HG02798 (cell line): ENCODE measurements at regions not wholly inside any gene's neighbourhood (a gene's known extent, or its start where the extent isn't known, plus 50 kb on each side); places are given as distances from the start of the nearest gene placed in this dataset.

ENCODE experiments used
- ATAC-seq: cut with Tn5 transposase; IDR thresholded peaks from one replicate; pipeline ENCODE4 v1.9.1; 2021; ENCODE audit warnings: mild to moderate bottlenecking; ENCODE audit not compliant: unreplicated experiment, poor library complexity

DNA sequence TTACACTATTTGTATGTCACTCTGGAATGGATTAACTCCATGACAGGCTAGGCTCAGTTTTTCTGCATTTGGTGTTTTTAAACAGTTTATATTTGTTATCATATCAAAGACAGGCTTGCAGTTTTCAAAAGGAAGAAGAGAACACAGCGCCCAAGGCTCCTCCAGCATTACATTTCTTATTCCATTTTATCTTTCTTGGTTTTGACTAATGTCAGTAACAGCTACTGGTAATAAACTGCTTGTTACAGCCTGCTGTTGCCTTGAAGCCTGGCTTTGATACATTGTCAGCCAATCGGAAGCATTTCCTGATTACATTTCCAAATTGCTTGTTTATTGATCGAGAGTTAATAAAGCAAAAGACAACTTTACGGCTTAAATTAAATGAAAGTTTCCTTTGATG lies 166.0 kb upstream of the MDFIC start:
- no peak for ATAC-seq

DNA sequence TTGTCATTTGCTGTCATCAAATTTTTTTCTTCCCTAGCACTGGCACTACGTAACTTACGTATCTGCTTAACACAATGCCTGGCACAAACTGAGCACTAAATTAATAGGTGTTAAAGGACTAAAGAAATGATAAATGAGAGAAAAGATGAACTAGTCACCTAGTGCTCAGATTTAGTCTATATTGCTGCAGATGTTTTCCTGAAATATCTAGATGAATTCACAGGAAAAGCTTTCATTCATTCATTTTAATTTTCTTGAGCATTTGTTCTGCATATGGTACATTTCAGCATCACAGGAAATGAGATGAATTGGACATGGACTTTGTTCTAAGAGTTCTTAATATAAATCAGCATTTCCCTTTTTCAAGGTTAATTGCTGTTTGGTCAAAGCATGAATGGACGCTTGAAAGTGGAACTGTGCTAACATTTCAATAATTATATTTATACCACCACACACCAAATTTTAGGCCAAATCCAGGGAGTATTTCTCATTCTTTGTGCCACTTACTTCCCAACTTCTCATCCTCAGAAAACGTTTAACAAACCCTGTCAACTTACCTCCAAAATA lies 163.2 kb upstream of the MDFIC start:
- no peak for ATAC-seq

DNA sequence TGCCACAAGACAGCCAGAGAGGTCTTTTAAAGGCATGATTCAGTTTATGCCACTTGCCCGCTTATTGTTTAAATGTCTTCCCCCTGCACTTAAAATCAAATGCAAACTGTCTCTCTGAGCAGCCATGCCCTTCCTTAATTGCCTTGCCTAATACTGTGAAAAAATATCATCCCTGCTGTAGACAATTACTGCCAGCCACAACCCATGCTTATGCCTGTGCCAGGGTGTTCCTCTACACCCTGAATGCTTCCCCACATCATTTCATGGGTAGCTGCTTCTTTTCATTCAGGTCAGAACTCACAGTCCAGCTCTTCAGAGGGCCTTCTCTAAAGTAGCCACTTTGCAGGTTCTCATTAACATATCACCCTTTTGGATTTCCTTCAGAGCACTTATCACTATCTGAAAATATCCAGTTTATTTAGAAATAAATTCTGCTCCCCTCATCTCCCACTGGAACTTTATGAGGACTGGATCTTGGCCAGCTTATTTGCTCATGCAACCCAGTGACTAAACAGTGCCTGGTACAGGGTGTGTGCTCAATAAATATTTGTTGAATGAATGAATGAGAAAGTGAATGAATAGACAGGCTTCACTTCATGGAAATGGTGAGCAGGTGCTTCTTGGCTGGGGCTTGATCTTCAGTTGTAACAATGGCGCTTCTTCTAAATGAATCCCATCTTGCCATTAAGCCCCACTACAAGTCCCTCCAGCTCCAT lies 162.4 kb upstream of the MDFIC start:
- no peak for ATAC-seq

DNA sequence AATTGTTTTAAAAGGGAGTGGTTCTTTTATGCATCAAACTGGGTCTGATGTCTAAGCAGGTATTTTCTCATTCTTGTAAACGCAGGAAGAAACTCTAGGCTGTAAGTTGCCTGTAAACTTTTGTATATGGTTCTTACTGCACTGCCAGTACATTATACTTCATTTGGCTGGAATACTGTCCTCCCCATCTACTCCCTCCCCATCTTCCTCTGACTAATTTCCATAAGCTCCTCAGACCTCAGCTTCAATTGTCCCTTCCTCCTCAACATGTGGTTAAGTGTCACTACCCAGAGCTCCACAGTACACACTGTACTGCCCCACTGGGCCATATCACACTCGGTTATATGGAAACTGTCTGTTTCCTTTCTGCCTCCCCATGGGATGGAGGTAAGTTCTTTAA lies 161.4 kb upstream of the MDFIC start:
- no peak for ATAC-seq

DNA sequence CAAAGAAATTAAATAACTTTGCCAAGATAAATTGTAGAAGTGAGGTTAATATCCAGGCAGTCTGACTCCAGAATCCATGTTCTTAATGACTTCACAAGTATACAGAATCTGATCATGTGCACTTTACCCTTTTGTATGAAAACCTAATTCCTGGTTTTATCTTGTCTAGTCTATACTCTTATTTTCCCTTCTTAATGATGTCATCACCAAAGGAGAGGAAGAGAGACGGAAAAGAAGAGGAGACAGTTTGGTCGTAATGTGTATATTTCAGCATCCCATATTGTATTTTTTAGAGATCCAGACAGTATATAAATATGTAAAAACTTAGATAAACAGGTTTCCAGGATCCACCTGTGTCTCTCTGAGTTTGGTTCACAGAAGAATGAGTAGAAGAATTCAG lies 159.9 kb upstream of the MDFIC start:
- ATAC-seq, result no peak

DNA sequence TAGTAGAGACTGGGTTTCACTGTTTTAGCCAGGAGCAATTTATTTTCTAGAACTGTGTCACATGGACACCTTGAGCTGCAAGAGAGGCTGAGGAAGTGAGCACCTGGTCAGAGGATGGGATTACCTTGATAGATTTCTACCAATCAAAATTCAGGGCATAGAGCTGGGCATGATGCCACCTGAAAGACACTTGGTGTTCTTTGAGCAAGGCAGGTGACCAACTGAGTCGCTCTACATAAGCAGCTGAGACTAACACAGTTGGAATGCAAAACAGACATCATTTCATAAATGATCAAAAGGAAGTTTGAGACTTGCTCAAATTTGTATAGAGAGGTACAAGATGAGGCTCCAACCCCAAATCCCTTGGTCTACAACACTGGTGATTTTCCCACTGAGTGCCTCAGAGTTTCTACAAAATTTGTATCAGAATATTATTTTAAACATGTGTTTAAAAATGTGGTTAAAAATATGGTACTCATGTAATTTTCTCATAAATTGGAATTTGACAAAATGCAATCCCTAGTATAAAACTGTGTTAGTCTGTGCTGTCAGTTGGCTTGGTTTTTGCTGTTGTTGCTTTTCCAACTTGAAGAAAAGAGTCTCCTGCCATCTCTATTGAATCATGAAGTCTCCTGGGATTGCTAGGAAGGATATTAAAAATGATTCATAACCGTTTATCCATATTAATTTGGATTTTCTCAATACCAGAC lies 156.4 kb upstream of the MDFIC start:
- ATAC-seq, result no peak

DNA sequence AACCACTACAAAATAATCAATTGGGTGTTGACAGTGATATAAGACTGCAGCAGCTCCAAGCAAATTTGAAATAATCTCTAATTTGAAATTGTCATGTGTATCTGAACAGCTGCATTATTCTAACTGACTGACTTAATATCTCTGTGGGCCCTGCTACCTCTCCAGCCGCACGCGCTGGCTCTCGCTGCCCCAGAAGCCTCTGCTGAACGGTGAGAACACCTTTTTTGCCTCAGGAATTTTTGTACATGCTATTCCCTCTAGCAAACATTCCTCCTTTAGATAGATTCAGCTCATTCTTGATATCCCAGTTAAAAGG lies 155.9 kb upstream of the MDFIC start:
- no peak for ATAC-seq

DNA sequence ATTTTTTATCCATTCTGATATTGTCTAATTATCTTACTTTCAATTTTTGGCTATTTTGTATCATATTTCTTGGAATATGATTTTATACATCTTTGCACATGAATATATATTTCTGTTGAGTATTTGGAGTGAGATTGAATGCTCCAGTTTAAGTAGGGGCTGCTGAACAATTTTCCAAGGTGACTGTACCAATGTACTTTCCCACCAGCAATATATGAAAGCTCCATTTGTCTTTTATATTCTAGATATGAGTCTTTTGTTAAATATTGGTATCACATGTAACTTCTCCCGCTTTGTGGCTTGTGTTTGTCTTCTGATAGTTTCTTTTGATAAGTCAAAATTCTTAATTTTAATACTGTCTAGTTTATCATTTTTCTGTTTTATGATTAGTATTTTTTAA lies 144.6 kb upstream of the MDFIC start:
- no peak for ATAC-seq

DNA sequence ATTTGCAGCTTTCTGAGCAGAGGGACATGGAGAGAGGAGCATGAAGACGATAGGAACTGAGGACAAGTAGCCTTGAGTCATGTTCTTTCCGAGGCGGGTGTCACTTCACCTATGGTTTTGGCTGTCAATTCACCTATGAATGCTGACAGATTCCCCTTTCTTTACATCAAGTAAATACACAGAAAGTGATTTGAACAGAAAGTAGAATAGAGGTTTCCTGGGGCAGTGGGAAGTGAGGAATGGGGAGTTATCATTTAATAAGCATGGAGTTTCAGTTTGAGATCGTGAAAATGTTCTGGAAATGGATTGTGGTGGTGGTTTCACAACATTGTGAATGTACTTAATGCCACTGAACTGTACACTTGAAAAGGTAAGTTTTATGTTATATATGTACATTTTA lies 138.4 kb upstream of the MDFIC start:
- ATAC-seq, result no peak

DNA sequence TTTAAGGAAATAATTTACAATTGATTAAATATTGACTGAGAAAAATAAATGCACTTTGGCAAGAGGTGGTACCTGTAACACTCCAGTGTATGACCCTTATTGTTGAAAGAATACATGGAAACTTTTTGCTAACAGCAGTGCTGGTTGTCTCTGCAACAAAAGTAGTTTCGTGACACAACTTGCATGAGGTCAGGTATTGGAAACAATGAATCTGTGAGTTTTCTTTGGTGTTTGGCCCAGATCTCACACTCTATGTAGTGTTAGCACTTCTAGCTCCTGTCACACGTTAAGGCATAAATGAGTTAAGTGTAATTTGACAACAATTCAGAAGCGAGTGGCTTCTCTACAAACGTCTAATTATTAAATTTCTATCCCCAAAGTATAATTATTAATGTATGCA lies 137.7 kb upstream of the MDFIC start:
- no peak for ATAC-seq

DNA sequence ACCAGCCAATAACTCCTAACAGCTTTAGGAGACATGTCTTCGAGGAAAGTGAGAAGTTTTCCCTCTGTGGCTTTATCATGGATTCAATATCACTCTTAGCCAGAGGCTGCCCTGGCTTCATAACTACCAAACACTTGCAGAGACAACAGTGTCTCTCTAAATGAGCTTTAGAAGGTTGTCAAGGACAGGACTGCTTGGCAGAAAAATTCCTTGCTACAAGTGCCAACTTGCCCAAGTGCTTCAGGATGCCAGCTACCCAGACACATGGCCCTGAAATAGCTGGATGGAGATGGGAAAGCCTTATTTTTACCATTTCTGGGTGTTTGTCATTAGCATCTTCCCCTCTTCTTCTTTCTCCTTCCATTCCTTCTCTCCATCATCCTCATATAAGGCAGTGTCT lies 137.1 kb upstream of the MDFIC start:
- ATAC-seq, result no peak

DNA sequence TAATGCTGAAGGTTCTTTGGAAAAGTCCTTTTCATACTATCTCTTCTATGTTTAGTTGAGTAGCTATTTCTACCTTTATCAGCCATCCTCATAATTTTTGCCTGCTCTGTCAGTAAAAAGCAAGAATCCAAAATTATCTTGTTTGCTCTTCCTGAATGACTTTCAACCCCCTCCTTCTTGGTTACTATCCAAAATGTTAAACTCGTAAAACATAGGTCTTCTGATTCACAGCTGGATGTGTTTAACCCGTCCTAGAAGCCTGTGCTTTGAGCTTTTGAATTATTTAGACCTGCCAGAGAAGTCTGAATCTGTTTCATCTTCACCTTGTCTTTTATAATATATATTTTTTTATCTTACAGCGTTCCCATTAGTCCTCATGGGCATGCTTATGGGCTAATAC lies 136.4 kb upstream of the MDFIC start:
- no peak for ATAC-seq

DNA sequence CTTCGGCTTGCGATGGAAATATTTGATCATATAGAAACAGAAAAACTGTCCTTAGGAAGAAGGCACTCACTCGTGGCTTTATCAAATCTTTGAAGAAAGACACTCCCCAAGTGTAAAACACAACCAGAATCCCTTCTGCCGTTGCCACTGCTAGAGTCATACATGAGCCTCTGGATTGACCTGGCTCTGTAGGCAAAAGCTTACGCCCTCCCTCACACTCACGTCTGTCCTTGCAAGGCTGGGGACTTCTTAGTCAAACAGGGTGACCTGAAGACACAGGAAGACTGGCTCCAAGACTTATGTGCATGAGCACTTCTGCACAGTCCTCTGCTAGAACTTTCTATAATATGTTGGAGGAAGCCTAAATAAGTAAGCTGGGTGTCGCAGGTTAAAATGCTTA lies 135.4 kb upstream of the MDFIC start:
- no peak for ATAC-seq

DNA sequence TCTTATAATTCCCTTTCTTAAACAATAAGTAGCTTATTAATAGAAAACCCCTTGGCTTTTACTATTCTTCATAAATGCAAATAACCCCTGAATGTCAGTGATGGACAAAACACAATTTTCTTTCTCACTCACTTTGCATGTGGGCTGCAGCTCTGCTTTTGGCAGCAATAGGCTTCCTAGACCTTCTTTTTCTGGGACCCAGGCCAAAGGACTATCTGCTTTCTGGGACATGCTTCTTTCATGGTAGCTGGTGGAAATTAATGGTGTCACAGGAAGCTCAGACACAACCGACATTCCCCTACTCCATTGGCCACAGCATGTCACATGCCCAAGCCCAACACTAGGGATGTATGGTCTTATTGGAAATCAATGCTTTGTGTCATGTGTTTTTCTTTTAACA lies 134.3 kb upstream of the MDFIC start:
- no peak for ATAC-seq

DNA sequence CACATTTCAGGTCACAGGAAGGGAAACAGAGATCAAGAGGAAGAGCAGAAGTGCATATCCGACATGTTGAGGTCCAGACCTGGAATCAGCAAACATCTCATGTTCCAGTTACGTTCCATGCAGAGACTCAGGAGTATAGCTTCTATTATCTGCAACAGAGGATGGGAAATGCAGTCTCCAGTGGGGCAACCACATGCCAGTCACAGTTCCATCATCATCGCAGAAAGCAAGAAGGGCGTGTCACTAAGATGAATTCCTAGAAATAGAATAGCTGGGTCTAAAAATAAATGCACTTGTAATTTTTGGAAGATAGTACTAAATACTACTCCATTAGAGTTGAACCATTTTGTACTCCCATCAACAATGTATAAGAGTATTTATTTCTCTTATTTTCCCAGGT lies 133.2 kb upstream of the MDFIC start:
- no peak for ATAC-seq

DNA sequence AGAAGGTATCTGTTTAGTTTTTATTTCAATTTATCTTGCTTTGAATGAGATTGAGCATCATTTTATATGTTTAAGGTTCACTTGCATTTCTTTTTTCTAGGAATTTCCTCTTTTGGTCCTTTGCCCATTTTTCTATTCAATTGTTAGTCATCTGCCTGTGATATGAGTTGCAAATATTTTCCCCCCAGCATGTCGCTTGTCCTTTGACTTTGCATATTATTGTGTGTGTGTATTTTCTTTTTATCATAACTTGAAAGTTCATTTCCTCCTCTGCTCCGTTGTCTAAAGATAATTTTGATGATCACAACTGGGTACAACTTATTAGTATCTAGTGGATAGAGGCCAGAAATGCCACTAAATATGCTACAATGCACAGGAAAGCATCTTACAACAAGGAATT lies 132.7 kb upstream of the MDFIC start:
- ATAC-seq, result no peak

DNA sequence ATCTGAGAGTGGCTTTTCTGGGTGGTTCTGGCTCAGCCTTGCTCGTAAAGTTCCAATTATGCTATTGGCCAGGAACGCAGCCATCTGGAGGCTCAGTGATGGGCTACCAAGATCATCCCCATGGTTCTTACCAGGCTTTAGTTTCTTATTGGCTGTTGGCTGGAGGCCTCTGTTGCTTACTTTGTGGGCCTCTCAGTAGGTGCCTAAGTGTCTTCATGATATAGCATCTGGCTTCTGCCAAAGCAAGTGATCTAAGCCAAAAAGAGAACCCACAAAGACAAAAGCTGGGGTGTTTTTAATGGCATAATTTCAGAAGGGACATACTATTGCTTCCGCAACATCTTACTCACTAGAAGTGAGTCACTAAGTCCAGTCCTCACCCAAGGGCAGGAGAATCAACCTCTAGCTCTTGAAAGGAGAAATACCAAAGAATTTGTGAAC lies 132.0 kb upstream of the MDFIC start:
- ATAC-seq, result no peak

DNA sequence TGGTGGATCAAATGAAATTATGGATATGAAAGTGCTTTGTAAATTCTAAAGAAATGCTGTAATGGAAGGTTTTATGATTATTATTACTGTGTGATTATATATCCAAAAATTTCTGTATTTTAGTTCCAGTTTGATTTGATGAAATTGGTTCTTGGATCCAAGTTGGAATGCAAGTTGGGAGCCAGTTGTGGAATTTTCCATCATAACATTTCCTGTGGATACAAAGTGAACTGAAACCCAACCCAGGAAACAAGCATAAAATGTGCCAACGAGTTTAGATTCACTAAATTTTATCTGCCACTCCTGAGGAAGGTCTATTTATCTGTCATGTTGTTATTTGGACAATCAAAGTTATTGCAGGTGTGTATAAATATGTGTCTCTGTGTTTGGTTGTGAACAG lies 131.4 kb upstream of the MDFIC start:
- ATAC-seq, result no peak

DNA sequence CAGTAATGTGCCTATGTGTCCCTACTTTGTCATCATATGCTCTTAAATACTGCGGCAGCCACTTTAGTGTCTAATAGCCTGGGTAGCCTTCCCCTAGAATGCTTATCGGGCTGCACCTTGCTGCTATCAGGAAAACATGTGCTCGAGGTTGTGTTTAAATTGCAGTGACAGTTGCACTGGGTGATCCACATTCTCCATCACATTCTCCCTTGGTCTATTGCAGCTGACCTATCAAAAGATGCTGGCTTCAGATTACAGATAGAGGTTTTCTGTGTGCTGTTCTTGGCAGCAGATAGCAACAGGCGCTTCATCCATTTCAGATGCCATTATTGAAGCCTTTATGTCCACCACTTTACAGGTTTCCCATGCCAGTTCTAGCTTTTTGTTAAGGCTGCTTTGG lies 130.1 kb upstream of the MDFIC start:
- ATAC-seq, result no peak

DNA sequence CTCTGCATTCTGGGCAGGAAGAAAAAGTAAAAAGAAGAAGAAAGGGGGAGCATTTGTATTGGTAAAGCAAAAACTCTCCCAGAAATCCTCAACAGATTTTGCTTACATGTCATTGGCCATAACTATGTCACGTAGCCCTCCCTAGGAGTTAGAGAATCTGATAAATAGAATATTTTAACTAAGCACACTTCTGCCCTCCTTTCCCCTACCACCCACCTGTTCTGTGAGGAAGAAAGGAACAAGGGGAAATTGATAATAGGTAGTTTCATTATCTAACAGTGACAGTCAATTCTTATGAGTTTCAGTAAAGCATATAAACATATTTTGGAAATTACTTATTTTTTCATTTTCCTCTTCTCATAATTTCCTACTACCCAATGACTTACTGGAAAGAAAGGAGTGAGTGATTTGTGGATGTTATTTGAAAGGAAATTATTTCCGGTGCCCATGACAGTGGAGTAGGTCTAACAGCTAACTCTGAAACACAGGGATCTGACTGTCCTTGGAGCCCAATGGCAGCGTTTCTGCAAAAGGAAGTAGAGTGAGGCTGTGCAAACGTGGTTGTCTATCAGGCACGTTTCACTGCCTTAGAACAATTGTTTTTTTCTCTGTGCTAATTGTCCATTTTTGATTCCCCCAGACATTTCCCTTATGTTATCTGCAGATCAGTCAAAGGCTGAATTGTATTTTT lies 128.6 kb upstream of the MDFIC start:
- no peak for ATAC-seq

DNA sequence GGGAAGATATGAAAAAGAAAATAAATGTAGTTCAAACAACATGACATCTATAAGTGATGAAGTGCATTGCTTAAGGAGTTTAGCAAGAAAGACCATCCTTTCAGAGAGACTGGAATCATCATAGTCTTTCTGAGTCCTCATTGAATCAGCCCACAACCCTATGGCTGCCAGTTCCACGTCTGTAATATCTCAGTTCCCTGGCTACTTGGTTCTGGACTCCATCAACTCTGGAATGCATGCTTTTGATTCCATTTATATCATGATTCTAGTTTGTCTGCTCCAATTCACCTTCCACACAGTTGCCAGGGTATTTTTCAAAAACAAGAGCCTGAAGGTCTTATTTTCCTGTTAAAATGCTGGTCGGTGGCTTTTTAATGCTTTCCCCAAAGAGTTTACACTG lies 126.4 kb upstream of the MDFIC start:
- no peak for ATAC-seq
